Left hindlimb (tissue), 1 donor: ENCODE measurements at regions not wholly inside any gene's neighbourhood (a gene's known extent, or its start where the extent isn't known, plus 50 kb on each side); places are given as distances from the start of the nearest gene placed in this dataset.
A peak's percentile ranks its signal among the peaks of the same experiment; 100 is the strongest.

Experiments used
- DNase-seq: peaks from one replicate; pipeline ENCODE4 v3.0.0-alpha.2; 2018

- DNase-seq, result no peak
These were observed 225.5 kb upstream of the POU2AF2 start for GRCh38 chr11:111019871-111020670.

GRCh38 chr11:111019451-111019850, 226.1 kb upstream of the POU2AF2 start:
- DNase-seq, result no peak

- no peak for DNase-seq
These were observed 227.0 kb upstream of the POU2AF2 start for GRCh38 chr11:111018566-111018965.

DNA sequence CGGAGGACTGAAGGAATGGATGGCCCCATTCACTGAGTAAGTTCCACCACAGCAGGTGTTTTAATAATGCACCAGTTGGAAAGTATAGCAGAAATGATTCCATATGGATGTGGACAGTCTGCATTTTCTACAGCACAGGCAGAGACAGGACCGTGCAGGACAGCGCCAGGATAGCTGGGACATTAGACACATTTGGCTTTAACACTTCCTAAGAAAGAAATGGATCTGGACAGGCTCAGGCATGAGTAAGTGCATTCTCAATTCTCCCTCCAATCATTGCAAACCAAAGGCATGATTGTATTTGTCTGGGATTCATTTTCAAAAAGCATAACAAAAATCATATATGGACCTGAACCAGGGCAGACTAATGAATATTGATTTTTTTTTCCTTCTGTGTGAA, 233.0 kb upstream of the POU2AF2 start:
- DNase-seq, result no peak

DNA sequence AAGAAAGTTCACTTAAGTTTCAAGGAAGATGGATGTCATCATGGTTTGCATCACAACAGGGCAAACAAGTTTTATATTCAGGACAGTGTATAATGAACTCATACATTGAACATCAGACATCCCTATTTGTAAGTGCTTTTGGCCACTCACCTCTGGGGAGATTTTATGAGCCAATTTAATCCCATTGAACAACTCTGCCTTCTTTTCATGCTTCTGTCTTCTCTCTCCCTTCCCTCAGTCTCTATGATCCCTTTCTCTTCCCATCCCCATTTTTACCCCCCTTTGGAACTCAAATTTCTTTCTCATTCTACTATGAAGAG, 234.3 kb upstream of the POU2AF2 start:
- no peak for DNase-seq

DNA sequence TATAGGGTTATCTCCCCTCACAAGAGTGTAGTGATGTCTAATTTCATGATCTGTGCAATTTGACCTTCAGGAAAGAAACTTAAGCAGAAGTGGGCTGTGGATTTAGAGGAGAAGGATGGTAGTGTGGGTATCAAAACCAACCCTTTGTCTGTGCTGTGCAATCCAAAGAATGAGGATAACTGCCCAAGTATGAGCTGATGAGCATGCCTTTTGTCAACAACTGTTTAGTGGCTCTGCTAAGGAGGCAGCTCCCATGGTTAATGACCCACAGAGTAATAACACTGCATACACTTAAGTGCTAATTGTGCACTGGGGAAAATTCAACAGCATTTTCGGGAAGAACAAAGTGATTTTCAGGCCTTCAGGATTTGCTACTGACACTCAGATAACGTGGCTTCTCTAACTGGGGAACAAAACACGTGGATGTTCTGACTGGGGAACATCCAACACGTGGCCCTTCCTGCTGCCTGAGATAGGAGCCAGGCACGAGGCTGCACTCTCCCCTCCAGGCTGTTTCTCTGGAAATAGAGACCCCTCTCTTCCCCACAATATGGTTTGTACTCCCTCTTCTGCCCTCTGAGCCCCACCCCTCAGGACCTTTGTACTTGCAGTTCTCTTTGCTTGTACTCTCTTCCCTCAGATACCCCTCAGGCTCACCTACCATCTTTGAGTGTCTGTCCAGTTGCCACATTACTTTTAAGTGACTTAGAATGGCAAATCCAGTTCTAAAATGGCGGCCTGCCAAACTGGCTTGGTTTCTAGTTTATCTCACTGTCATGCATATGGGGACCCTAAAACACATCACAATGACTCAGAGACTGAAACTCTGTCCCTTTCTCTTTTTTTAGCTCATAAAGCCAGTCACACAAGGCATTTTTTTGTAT, 234.9 kb upstream of the POU2AF2 start:
- DNase-seq, result no peak

- no peak for DNase-seq
These were observed 239.3 kb upstream of the POU2AF2 start for GRCh38 chr11:111006227-111006626.

DNA sequence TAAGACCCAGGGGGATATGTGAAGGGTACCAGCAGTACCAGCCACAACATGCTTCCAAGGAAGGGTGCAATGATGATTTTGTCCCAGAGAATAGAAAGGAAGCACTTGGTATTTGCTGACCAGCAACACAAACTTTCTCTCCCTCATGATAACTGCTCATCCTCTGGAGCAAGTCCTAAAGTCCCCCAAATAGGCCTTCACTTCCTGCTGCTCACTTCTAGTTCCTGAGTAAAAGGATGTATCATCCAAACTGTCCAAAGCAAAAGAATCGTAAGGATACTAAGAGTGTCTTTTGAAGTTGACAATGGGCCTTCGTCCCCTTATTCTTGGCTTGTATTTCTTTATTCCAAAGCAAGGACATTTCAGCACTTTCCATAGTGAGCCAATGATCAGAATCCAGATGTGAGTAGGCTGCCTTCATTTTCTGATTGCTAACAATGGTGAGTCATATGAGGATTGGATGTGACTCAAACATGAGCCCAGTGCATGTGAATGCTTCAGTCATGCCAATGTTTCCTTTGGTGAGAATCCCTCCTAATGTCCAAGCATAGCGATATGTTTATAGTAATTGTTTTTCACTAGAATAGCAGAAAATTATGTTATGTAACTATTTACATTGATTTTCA, 243.4 kb upstream of the POU2AF2 start:
- DNase-seq, result no peak

- DNase-seq, result no peak
These were observed 244.5 kb upstream of the POU2AF2 start for GRCh38 chr11:111001081-111001430.

GRCh38 chr11:111000400-111001080, 245.0 kb upstream of the POU2AF2 start:
- peak; percentile 41 for DNase-seq

GRCh38 chr11:110992481-110992880, 253.0 kb upstream of the POU2AF2 start:
- DNase-seq, result no peak

DNA sequence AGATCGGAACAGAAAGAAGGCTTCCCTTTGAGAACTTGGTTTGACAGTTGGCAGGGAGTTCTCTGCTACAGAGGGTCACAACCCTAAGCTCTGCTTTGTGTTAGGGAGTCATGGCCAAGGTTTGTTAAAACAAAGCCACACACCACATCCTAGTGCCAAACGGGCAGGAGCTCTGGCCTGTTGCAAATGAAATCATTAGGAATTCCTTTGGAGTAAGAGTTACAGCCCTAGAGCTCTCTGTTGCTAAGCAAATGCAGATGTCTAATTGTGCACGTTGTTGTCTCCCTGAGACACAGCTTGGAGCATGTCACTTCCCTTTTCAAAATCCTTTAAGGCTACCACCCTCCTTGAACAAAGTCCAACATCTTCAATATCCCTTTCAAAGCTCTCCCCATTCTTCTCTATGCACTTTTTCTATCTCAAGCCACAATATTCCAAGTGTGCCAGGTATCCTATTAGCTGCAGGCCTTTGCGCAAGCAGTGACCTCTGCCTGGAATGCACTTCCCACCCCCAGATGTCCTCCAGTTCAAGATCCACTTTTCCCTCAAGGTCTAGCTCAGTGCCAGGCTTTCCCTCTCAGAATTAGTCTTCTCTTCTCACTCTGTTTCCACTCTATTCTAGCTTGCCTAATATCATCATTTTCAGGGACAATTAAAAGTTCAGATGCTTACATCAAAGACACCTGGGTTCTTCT, 253.7 kb upstream of the POU2AF2 start:
- peak; percentile 57 for DNase-seq

DNA sequence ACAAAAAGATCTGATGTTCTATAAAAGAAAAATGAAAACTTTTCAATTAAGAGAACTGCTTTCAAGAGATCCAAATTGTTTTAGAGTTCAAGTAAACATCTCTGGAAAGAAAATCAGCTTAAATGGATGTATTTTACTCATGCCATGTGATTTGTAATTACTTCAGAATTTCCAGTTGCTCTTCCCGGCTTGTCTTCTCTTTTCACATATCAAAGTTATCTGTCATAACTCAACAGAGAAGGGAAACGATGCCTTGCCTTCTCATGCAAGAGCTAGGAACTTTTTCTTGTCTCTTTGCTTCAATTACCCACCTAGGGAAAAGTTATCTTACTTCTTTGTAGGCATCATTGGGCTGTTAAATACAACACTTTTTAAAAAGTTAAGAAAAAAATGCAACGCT, 255.2 kb upstream of the POU2AF2 start:
- no peak for DNase-seq

GRCh38 chr11:110989428-110990133, 255.9 kb upstream of the POU2AF2 start:
- DNase-seq, result no peak

DNA sequence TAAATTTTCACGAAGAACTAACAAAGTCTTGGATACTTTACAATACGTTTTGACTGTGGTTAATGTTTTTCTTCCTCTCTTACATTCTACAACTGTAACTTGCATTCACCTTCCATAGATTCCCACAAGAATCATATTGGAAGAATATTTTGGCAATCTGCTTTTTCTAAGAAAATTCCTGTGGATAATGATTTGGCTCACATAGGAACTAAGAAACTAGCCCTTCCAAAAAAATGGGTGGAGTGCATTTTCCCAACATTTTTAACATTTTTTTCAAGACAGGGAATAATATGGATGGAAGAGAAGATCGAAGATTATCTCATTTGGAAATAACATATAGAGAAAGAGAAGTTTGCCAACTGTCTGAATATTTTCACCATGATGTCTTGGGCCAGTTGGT, 256.9 kb upstream of the POU2AF2 start:
- DNase-seq, result no peak

DNA sequence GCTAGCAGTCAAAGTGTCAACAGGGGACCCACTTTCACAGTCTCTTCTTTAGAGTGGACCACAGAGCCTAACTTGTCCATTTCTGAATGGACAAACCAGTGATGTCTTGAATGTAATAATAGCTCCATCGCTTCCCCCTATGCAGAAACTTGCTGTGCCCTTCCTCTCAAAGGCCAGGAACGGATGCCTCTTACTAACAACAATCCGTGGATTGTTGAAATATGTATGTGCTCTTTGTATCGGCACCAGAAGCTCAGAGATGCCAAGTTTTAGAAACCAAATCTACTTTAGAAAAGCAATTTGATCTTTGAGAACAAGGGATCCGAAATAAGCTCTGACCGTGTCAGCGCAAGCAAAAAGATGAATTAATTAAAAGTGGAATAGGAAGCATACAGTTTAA, 259.5 kb upstream of the POU2AF2 start:
- DNase-seq, result no peak

DNA sequence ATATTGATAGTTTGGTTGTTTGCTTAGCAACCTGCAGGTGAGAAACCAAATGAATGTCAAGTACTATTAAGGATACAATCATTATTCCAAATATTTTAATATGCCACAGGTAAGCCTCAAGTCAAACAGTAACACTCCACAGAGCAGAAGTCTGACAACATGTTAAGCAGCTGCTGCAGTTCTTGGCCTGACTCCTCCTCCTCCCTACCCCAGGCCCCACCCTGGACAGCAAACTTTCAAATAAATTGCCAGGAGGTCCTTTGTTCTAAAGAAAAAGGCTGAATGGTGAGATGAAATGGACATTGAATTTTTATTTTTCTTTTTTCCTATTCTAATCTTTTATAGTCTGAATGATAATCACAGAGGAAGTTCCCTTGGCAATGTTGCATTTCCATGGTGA, 260.0 kb upstream of the POU2AF2 start:
- no peak for DNase-seq

DNA sequence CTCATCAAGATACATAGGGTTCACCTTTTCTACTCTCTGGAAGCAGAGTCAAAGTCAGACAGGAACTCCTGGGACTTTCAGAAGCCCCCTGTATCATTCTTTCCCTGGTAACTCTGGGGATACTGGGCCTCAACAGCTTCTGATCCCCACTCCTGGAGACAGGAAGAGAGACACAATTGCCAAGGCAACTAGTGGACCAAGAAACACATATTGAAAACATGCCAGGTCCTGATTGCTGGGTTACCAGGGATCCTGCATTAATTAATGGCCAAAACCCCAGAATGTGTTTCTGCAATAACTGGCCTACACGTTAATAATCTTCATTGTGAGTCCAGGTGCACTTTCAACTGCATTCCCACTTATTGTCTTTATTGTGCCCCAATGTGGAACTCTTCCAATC, 260.8 kb upstream of the POU2AF2 start:
- no peak for DNase-seq

DNA sequence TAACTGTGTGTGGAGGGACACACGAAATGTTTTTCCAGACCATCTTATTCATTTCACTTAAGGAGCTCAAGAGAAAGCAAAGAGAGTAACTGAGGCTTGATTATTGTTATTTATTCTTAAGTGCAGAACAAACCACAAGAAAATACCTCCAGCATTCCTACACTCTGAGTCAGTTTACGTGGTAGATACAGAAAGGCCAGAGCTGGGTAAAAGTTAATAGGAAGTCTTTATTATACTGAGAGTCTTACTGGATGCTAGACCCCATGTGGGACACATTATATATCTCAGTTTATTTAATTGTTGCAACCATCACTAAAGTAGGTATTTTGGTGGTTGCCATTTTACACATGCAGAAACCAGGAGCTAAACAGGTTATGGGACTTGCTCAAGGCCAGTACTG, 261.4 kb upstream of the POU2AF2 start:
- DNase-seq, result no peak

GRCh38 chr11:110982214-110982613, 263.3 kb upstream of the POU2AF2 start:
- no peak for DNase-seq

- no peak for DNase-seq
These were observed 265.8 kb upstream of the POU2AF2 start for GRCh38 chr11:110979696-110980095.

DNA sequence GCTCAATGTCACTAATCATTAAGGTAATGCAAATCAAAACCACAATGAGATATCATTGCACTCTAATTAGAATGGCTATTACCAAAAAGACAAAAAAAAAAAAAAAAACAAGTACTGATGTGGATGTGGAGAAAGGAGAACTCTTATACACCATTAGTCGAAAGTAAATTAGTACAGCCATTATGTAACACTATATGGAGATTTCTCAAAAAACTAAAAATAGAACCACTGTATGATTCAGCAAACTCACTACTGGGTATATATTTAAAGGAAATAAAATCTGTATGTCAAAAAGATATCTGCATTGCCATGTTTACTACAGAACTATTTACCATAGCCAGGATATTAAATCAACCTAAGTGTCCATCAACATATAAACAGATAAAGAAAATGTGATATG, 265.4 kb upstream of the ARHGAP20 start:
- no peak for DNase-seq
